NB4 (cell line): ENCODE measurements at regions not wholly inside any gene's neighbourhood (a gene's known extent, or its start where the extent isn't known, plus 50 kb on each side); places are given as distances from the start of the nearest gene placed in this dataset.

Experiments used
- DNase-seq: peaks from one replicate; pipeline ENCODE4 v3.0.0; 2010; ENCODE audit warnings: low read depth
- H3K4me3 ChIP-seq: one replicate; pipeline ENCODE4 v1.5.1; 2011; ENCODE audit warnings: mild to moderate bottlenecking, low read depth, low read length, moderate library complexity
- CTCF ChIP-seq: IDR thresholded peaks from one replicate; pipeline ENCODE4 v1.5.1; 2012; ENCODE audit warnings: low read depth, low read length
- MAX ChIP-seq: IDR thresholded peaks from 2 replicates; pipeline ENCODE4 v1.6.1; 2011; ENCODE audit warnings: low read depth, low read length
- MYC ChIP-seq: IDR thresholded peaks from 2 replicates; pipeline ENCODE4 v1.6.1; 2011; ENCODE audit warnings: low read depth, low read length
- POLR2A ChIP-seq: IDR thresholded peaks from 2 replicates; pipeline ENCODE4 v1.6.1; 2011; ENCODE audit warnings: mild to moderate bottlenecking; ENCODE audit not compliant: insufficient read length; ENCODE audit errors: extremely low read depth

GRCh38 chr6:53437557-53438202 is 88.9 kb upstream of the ELOVL5 start:
- DNase-seq: peak; percentile 77

GRCh38 chr6:53436526-53437303 is 88.0 kb upstream of the ELOVL5 start:
- no peak for TF ChIP-seq MYC
- TF ChIP-seq POLR2A: no peak
- no peak for TF ChIP-seq CTCF
- no peak for TF ChIP-seq MAX
- no peak overlapping the region for H3K4me3 ChIP-seq
- peak; percentile 41 for DNase-seq

More at GRCh38 chr6:53437557-53438202, 88.9 kb upstream of the ELOVL5 start:
- no peak overlapping the region for H3K4me3 ChIP-seq
- TF ChIP-seq MAX (no peak), CTCF (peak; percentile 91)

- no peak for DNase-seq
- H3K4me3 ChIP-seq: no peak overlapping the region
- TF ChIP-seq MAX (no peak), CTCF (no peak), POLR2A (no peak), MYC (no peak)
These were observed 85.2 kb upstream of the ELOVL5 start for GRCh38 chr6:53433951-53434285.

GRCh38 chr6:53433261-53433950 is 84.7 kb upstream of the ELOVL5 start:
- no peak for DNase-seq
- TF ChIP-seq CTCF (no peak), MYC (no peak), POLR2A (no peak), MAX (no peak)
- no peak overlapping the region for H3K4me3 ChIP-seq

GRCh38 chr6:53432318-53433161 is 83.8 kb upstream of the ELOVL5 start:
- DNase-seq: peak; percentile 76
- H3K4me3 ChIP-seq: no peak overlapping the region
- TF ChIP-seq MAX: no peak
- TF ChIP-seq POLR2A: no peak
- no peak for TF ChIP-seq CTCF
- no peak for TF ChIP-seq MYC
